Activated CD4-positive, alpha-beta T cell treated with anti-CD3 and anti-CD28 coated beads for 36 hours (primary cell): ENCODE measurements at regions not wholly inside any gene's neighbourhood (a gene's known extent, or its start where the extent isn't known, plus 50 kb on each side); places are given as distances from the start of the nearest gene placed in this dataset.

ENCODE experiments used
- ATAC-seq: fragments of 200-7000 bp; cut with Tn5 transposase; one replicate; pipeline ENCODE4 v1.10.0; 2021; ENCODE audit warnings: mild to moderate bottlenecking, moderate library complexity
- CTCF ChIA-PET: fragments of 350-600 bp; sonication (Branson Sonifier 250); formaldehyde crosslinking; loops from one replicate; lab custom pipeline; 2021; ENCODE audit warnings: antibody characterized with exemption; lab: Charles Lee
- POLR2A ChIA-PET: fragments of 350-600 bp; sonication (Branson Sonifier 250); formaldehyde crosslinking; loops from one replicate; lab custom pipeline; 2021; ENCODE audit warnings: antibody characterized with exemption, inconsistent platforms; lab: Charles Lee
- DNase-seq: peaks from one replicate; pipeline ENCODE4 v3.0.0-alpha.2; 2020
- H3K27ac Mint-ChIP-seq: one replicate; pipeline ENCODE4 v1.8.0; 2021; ENCODE audit warnings: mixed read lengths
- H3K27me3 Mint-ChIP-seq: one replicate; pipeline ENCODE4 v1.8.0; 2021; ENCODE audit warnings: mixed read lengths
- H3K36me3 Mint-ChIP-seq: one replicate; pipeline ENCODE4 v1.8.0; 2021; ENCODE audit warnings: low read depth, mixed read lengths
- H3K4me1 Mint-ChIP-seq: one replicate; pipeline ENCODE4 v1.8.0; 2021; ENCODE audit warnings: mixed read lengths
- H3K4me3 Mint-ChIP-seq: one replicate; pipeline ENCODE4 v1.8.0; 2021; ENCODE audit warnings: mild to moderate bottlenecking, moderate library complexity, mixed read lengths
- H3K9me3 Mint-ChIP-seq: one replicate; pipeline ENCODE4 v1.8.0; 2021; ENCODE audit warnings: low read depth, mixed read lengths
- intact Hi-C, 2 experiments: fragments of 100-400 bp; cut with DNase I in 1 of 2; cut with micrococcal nuclease in 1 of 2; formaldehyde crosslinking; loops; one replicate each; pipeline versions ENCODE4 v1.14.2 to v1.15.1; 2022 to 2024; cut with DNase I, micrococcal nuclease

GRCh38 chr20:23235173-23236027 lies 115.2 kb upstream of the NXT1 start:
- intact Hi-C loops: loop anchor here (1.0 to 10.0 kb wide), 4 partner anchors 185 to 897 kb away; partner anchors contain the start of gene THBD (in 1 of the 2)
- ATAC-seq: peak; percentile 63
- Mint-ChIP-seq H3K27ac (no peak overlapping the region), H3K4me3 (no peak overlapping the region), H3K4me1 (no peaks in the 10 kb centered on the region), H3K36me3 (no peaks in the 10 kb centered on the region), H3K9me3 (peaks cover 12% of the 10 kb centered on the region), H3K27me3 (peaks cover 2% of the 10 kb centered on the region)
- ChIA-PET POLR2A (no interaction called here), CTCF (interaction anchor here (0.5 to 2.4 kb wide), 11 partner anchors 10 to 543 kb away, joined by 3 to 16 read pairs (median 4); no protein-coding TSS in a partner anchor)
- DNase-seq: peak; percentile 72

DNA sequence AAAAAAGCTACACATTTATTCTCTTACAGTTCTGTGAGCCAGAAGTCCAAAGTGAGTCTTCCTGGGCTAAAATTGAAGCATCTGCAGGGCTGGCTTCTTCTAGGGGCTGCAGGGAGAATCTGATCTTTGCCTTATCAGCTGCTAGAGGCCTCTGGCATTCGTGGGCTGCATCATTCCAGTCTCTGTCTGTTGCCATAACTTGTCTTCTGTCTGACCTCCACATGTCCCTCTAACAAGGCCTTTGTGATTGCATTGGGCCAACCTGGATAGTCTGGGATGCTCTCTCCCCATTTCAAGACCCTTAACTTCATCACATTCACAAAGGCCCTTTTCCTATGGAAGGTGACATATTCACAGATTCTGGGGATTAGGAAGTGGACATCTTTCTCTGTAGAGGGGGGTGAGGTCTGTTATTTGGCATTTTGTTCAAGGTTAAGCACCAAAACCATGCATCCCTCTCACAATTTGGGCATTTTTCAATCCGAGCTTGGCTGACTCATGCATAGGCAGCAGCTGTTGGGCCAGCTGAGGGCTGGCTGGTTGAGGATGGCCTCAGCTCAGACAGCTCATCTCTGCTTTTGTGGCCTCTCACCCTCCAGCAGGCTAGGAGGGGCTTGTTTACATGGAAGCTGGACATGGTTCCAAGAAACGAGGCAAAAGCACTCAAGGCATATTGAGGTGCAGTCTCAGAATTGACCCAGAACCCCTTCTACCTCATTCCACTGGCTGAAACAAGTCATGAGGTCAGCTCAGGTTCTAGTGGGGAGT lies 116.1 kb upstream of the NXT1 start:
- H3K27me3 Mint-ChIP-seq: peaks cover 2% of the 10 kb centered on the region
- no peaks in the 10 kb centered on the region for H3K4me1 Mint-ChIP-seq
- H3K27ac Mint-ChIP-seq: no peak overlapping the region
- no peaks in the 10 kb centered on the region for H3K36me3 Mint-ChIP-seq
- POLR2A ChIA-PET: no interaction called here
- ATAC-seq (no peak), DNase-seq (no peak)
- no peak overlapping the region for H3K4me3 Mint-ChIP-seq
- intact Hi-C loops: loop anchor here (1.0 to 10.0 kb wide), 4 partner anchors 184 to 896 kb away; partner anchors contain the start of gene THBD (in 1 of the 2)
- H3K9me3 Mint-ChIP-seq: peaks cover 9% of the 10 kb centered on the region
- CTCF ChIA-PET: interaction anchor here (0.5 to 2.4 kb wide), 13 partner anchors 9 to 705 kb away, joined by 3 to 16 read pairs (median 4); no protein-coding TSS in a partner anchor

DNA sequence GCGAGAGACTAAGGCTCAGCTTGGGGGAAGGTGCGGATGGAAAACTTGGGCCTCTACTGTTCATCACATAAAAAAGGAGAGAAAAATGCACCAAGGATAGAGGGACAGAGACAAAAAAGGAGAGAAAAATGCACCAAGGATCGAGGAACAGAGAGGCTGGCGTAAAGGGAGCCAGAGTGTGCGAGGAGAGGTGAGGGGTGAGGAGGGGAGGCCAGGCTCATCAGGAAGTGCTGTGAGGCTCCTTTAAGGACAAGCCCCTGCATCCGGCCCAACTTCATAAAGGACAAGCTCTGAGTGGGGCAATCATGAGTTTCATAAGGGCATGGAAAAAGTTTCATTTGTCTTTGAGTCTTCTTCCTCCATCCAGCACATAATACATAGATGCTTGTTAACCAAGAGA lies 117.2 kb upstream of the NXT1 start:
- DNase-seq (no peak), ATAC-seq (no peak)
- Mint-ChIP-seq H3K27ac (no peak overlapping the region), H3K9me3 (peaks cover 2% of the 10 kb centered on the region), H3K4me3 (no peak overlapping the region), H3K4me1 (no peaks in the 10 kb centered on the region), H3K36me3 (no peaks in the 10 kb centered on the region), H3K27me3 (peaks cover 2% of the 10 kb centered on the region)
- CTCF ChIA-PET: no interaction called here
- intact Hi-C loops: loop anchor here in 1 of 2 experiments (10.0 kb wide), 1 partner anchor 189 kb away; the partner anchor contains the start of gene THBD
- POLR2A ChIA-PET: no interaction called here

DNA sequence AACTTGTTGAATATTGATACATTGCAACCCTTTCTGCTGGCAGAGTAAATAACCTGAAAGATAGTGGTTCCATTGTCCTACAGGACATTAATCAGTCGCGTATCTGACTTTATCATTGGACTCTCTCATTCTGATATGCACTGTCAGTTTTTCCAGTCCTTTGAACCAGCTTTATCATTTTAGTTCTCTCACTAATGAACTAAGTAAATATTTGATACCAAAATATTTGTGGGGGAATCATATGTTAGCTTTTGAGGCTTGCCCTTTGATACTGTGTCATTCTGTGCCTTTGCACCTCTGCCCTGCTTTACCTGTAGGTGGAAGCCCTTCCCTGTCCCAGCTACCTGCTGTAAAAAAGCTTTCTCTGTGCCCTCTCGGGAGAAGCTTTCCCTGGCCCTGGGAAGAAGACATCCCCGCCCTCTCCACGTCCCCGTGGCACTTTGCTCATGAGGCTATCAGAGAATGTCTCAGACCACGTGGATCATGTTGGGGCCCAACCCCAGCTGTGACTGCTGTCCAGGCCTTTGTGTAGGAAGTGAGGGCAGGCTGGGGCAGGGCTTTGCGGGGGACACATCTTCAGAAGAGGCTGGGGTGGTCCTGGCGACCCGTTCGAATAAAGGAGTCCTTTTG lies 117.8 kb upstream of the NXT1 start:
- no peaks in the 10 kb centered on the region for H3K4me1 Mint-ChIP-seq
- peaks cover 6% of the 10 kb centered on the region for H3K27me3 Mint-ChIP-seq
- H3K9me3 Mint-ChIP-seq: peaks cover 2% of the 10 kb centered on the region
- DNase-seq (no peak), ATAC-seq (no peak)
- H3K27ac Mint-ChIP-seq: no peak overlapping the region
- H3K4me3 Mint-ChIP-seq: no peak overlapping the region
- intact Hi-C loops: loop anchor here in 1 of 2 experiments (10.0 kb wide), 1 partner anchor 188 kb away; the partner anchor contains the start of gene THBD
- ChIA-PET CTCF (interaction anchor here (0.9 kb wide), 1 partner anchor 21 kb away, joined by 3 read pairs; no protein-coding TSS in a partner anchor), POLR2A (no interaction called here)
- no peaks in the 10 kb centered on the region for H3K36me3 Mint-ChIP-seq

DNA sequence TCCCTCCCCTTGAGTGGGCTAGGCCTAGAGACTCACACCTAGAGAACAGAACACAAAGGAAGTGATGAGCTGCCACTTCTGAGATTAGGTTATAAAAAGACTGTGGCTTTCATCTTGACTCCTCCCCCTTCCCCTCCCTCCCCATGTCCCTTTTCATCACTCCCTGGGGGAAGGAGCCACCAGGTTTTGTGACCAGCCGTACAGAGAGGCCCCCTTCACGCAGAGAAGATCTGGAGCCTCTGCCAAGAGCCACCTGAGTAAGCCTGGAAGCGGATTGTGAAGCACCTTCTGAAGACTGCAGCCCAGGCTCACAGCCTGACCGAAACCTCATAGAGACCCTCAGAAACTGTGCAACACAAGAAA lies 118.4 kb upstream of the NXT1 start:
- Mint-ChIP-seq H3K36me3 (no peaks in the 10 kb centered on the region), H3K27ac (no peak overlapping the region), H3K4me3 (no peak overlapping the region), H3K4me1 (no peaks in the 10 kb centered on the region), H3K27me3 (peaks cover 6% of the 10 kb centered on the region), H3K9me3 (peaks cover 2% of the 10 kb centered on the region)
- DNase-seq (no peak), ATAC-seq (no peak)
- ChIA-PET POLR2A (no interaction called here), CTCF (interaction anchor here (0.9 kb wide), 1 partner anchor 21 kb away, joined by 3 read pairs; no protein-coding TSS in a partner anchor)
- intact Hi-C loops: loop anchor here in 1 of 2 experiments (10.0 kb wide), 1 partner anchor 187 kb away; the partner anchor contains the start of gene THBD

DNA sequence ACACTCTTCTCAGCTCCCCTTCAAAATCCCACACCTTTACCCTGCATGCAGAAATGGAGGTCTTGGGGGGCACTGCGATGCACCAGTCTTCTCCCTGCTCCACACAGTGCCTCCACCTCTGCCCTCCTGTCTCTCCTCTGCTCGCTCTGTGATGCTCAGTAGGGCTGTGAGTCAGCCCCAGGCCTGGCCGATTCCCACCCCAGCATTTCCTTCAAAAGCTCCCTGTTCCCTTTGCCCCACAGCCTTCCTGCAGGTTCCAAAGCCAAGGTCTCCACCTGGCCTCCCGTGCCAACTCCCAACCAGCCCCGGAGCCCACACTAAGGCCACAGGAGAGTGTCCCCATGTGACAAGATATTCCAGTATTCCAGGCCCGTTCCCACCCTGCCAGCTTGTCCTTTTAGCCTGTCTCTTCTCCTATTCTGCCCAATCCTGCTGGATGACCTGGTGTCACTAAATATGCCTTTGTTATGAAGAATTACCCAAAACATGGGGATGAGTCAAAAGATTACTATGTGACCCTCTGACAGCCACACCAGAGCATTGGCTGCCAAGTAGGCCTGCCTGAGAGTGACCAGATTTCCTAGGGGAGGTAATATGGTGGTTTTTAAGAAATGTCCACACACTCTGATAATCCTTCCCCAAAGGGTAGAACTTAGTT lies 118.9 kb upstream of the NXT1 start:
- CTCF ChIA-PET: interaction anchor here (0.8 kb wide), 1 partner anchor 1493 kb away, joined by 3 read pairs; no protein-coding TSS in a partner anchor
- ATAC-seq (no peak), DNase-seq (no peak)
- intact Hi-C loops: loop anchor here in 1 of 2 experiments (10.0 kb wide), 1 partner anchor 187 kb away; the partner anchor contains the start of gene THBD
- peaks cover 6% of the 10 kb centered on the region for H3K27me3 Mint-ChIP-seq
- H3K9me3 Mint-ChIP-seq: peaks cover 2% of the 10 kb centered on the region
- no peaks in the 10 kb centered on the region for H3K4me1 Mint-ChIP-seq
- POLR2A ChIA-PET: no interaction called here
- no peak overlapping the region for H3K27ac Mint-ChIP-seq
- no peaks in the 10 kb centered on the region for H3K36me3 Mint-ChIP-seq
- no peak overlapping the region for H3K4me3 Mint-ChIP-seq

- no peak overlapping the region for H3K27ac Mint-ChIP-seq
- H3K4me3 Mint-ChIP-seq: no peak overlapping the region
- peaks cover 6% of the 10 kb centered on the region for H3K27me3 Mint-ChIP-seq
- intact Hi-C loops: loop anchor here in 1 of 2 experiments (10.0 kb wide), 1 partner anchor 186 kb away; the partner anchor contains the start of gene THBD
- H3K4me1 Mint-ChIP-seq: no peaks in the 10 kb centered on the region
- ChIA-PET CTCF (interaction anchor here (0.6 to 0.8 kb wide), 2 partner anchors 26 to 1494 kb away, joined by 3 to 4 read pairs; no protein-coding TSS in a partner anchor), POLR2A (no interaction called here)
- H3K9me3 Mint-ChIP-seq: peaks cover 2% of the 10 kb centered on the region
- no peak for DNase-seq
- no peaks in the 10 kb centered on the region for H3K36me3 Mint-ChIP-seq
- ATAC-seq: no peak
Measured at GRCh38 chr20:23230766-23231385, 119.7 kb upstream of the NXT1 start.

GRCh38 chr20:23229989-23230388 lies 120.6 kb upstream of the NXT1 start:
- Mint-ChIP-seq H3K9me3 (no peaks in the 10 kb centered on the region), H3K36me3 (no peaks in the 10 kb centered on the region), H3K27ac (no peak overlapping the region), H3K4me1 (no peaks in the 10 kb centered on the region), H3K27me3 (peaks cover 5% of the 10 kb centered on the region), H3K4me3 (no peak overlapping the region)
- intact Hi-C loops: loop anchor here in 1 of 2 experiments (10.0 kb wide), 1 partner anchor 185 kb away; the partner anchor contains the start of gene THBD
- DNase-seq: no peak
- POLR2A ChIA-PET: no interaction called here
- ATAC-seq: no peak
- CTCF ChIA-PET: interaction anchor here (0.6 kb wide), 2 partner anchors 25 to 28 kb away, joined by 3 to 4 read pairs; no protein-coding TSS in a partner anchor

- ATAC-seq (no peak), DNase-seq (no peak)
- CTCF ChIA-PET: interaction anchor here (0.8 kb wide), 1 partner anchor 115 kb away, joined by 3 read pairs; no protein-coding TSS in a partner anchor
- H3K27me3 Mint-ChIP-seq: peaks cover 5% of the 10 kb centered on the region
- POLR2A ChIA-PET: no interaction called here
- H3K36me3 Mint-ChIP-seq: no peaks in the 10 kb centered on the region
- H3K4me3 Mint-ChIP-seq: no peak overlapping the region
- H3K27ac Mint-ChIP-seq: no peak overlapping the region
- H3K4me1 Mint-ChIP-seq: no peaks in the 10 kb centered on the region
- H3K9me3 Mint-ChIP-seq: no peaks in the 10 kb centered on the region
- intact Hi-C loops: no loop called here
Measured at GRCh38 chr20:23228912-23229311, 121.7 kb upstream of the NXT1 start.

- Mint-ChIP-seq H3K27me3 (peaks cover 5% of the 10 kb centered on the region), H3K36me3 (no peaks in the 10 kb centered on the region), H3K9me3 (no peaks in the 10 kb centered on the region), H3K27ac (no peak overlapping the region), H3K4me1 (no peaks in the 10 kb centered on the region), H3K4me3 (no peak overlapping the region)
- ATAC-seq (no peak), DNase-seq (no peak)
- intact Hi-C loops: no loop called here
- POLR2A ChIA-PET: interaction anchor here (0.7 kb wide), 1 partner anchor 12 kb away, joined by 3 read pairs; no protein-coding TSS in a partner anchor
- CTCF ChIA-PET: no interaction called here
Measured at GRCh38 chr20:23227976-23228375, 122.6 kb upstream of the NXT1 start.
